ENCODE measurements at regions not wholly inside any gene's neighbourhood (a gene's known extent, or its start where the extent isn't known, plus 50 kb on each side); places are given as distances from the start of the nearest gene placed in this dataset.

- intact Hi-C loops (cut with micrococcal nuclease; ENCODE audit: unreplicated experiment) (loop anchor here (5.0 kb wide), 1 partner anchor 151 kb away; no protein-coding TSS in a partner anchor), in situ Hi-C loops (cut with HindIII; ENCODE audit: low pct_unique_long_range_greater_than_20kb, low sequenced_read_pairs) (no loop called here)
- BruUV-seq (replicated peaks) = no TSS peak
- TF ChIP-seq SIN3A (IDR thresholded peaks at IDR 0.05; ENCODE audit: borderline replicate concordance, insufficient read depth, low read depth, low read length) (no peak), REST (IDR thresholded peaks at IDR 0.05; ENCODE audit: insufficient read depth in 1 of 2, low read depth in 2 of 2, low read length in 1 of 2) (no peak), POLR2AphosphoS5 (IDR thresholded peaks at IDR 0.05; ENCODE audit: low read depth, low read length) (no peak)
- no peaks in the 10 kb centered on the region for H3K27me3 ChIP-seq (ENCODE audit: control insufficient read depth, insufficient read depth, low read length)
- H3K9me3 ChIP-seq (ENCODE audit: control insufficient read depth, insufficient read depth, low read depth, low read length) = peaks cover 7% of the 10 kb centered on the region; the same call in 1 of the 2 replicates
- CTCF ChIA-PET = no interaction called here
- ATAC-seq (no peak), DNase-seq (ENCODE audit: low read depth, low spot score) (no peak)
- H3K4me1 ChIP-seq (ENCODE audit: control insufficient read depth, insufficient read depth, low read length) = no peaks in the 10 kb centered on the region
- POLR2A ChIA-PET = no interaction called here
- no peaks in the 10 kb centered on the region for H3K36me3 ChIP-seq (ENCODE audit: control insufficient read depth, insufficient read depth, low read length)
- no peak overlapping the region for H3K27ac ChIP-seq (ENCODE audit: low read length)
- no peak overlapping the region for H3K4me3 ChIP-seq (ENCODE audit: low read depth in 2 of 2, low read length in 2 of 2)
Observed at GRCh38 chr18:34448662-34449061, 223.9 kb upstream of the NOL4 start.

DNA sequence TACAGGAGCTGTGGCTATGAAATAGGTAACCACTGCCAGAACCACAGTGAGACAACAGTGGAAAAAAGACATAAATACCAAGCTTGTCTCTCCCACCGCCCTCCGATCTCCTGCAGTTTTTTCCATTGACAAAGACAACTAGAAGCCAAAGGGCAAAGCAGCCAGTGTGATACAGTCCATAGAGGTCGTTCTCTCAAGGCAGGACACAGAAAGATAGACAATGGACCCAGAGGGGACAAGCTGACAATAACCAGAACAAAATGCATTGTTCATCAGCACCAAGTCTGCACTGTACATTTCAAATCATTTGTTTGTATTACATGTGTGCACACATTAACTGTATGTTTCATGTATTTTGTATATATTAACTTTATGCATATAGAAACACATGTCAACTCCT lies 233.0 kb upstream of the NOL4 start:
- TF ChIP-seq, protein P1, sequence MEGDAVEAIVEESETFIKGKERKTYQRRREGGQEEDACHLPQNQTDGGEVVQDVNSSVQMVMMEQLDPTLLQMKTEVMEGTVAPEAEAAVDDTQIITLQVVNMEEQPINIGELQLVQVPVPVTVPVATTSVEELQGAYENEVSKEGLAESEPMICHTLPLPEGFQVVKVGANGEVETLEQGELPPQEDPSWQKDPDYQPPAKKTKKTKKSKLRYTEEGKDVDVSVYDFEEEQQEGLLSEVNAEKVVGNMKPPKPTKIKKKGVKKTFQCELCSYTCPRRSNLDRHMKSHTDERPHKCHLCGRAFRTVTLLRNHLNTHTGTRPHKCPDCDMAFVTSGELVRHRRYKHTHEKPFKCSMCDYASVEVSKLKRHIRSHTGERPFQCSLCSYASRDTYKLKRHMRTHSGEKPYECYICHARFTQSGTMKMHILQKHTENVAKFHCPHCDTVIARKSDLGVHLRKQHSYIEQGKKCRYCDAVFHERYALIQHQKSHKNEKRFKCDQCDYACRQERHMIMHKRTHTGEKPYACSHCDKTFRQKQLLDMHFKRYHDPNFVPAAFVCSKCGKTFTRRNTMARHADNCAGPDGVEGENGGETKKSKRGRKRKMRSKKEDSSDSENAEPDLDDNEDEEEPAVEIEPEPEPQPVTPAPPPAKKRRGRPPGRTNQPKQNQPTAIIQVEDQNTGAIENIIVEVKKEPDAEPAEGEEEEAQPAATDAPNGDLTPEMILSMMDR (IDR thresholded peaks at IDR 0.05) = no peak
- TF ChIP-seq TCF7L2 (IDR thresholded peaks at IDR 0.05; ENCODE audit: low read depth, low read length) (no peak), SIN3A (IDR thresholded peaks at IDR 0.05; ENCODE audit: borderline replicate concordance, insufficient read depth, low read depth, low read length) (no peak), POLR2AphosphoS5 (IDR thresholded peaks at IDR 0.05; ENCODE audit: low read depth, low read length) (no peak), REST (IDR thresholded peaks at IDR 0.05; ENCODE audit: insufficient read depth in 1 of 2, low read depth in 2 of 2, low read length in 1 of 2) (no peak)
- no TSS peak for BruUV-seq (replicated peaks)
- DNase-seq (ENCODE audit: low read depth, low spot score) (no peak), ATAC-seq (no peak)
- no peaks in the 10 kb centered on the region for H3K27me3 ChIP-seq (ENCODE audit: control insufficient read depth, insufficient read depth, low read length)
- H3K9me3 ChIP-seq (ENCODE audit: control insufficient read depth, insufficient read depth, low read depth, low read length) = no peaks in the 10 kb centered on the region
- no peaks in the 10 kb centered on the region for H3K36me3 ChIP-seq (ENCODE audit: control insufficient read depth, insufficient read depth, low read length)
- intact Hi-C loops (cut with micrococcal nuclease; ENCODE audit: unreplicated experiment) = no loop called here
- ChIA-PET CTCF (no interaction called here), POLR2A (no interaction called here)
- no peaks in the 10 kb centered on the region for H3K4me1 ChIP-seq (ENCODE audit: control insufficient read depth, insufficient read depth, low read length)
- in situ Hi-C loops (cut with HindIII; ENCODE audit: low pct_unique_long_range_greater_than_20kb, low sequenced_read_pairs) = no loop called here
- H3K27ac ChIP-seq (ENCODE audit: low read length) = no peak overlapping the region
- no peak overlapping the region for H3K4me3 ChIP-seq (ENCODE audit: low read depth in 2 of 2, low read length in 2 of 2)

All from Panc1 (cell line).